ENCODE measurements at regions not wholly inside any gene's neighbourhood (a gene's known extent, or its start where the extent isn't known, plus 50 kb on each side); places are given as distances from the start of the nearest gene placed in this dataset.

DNA sequence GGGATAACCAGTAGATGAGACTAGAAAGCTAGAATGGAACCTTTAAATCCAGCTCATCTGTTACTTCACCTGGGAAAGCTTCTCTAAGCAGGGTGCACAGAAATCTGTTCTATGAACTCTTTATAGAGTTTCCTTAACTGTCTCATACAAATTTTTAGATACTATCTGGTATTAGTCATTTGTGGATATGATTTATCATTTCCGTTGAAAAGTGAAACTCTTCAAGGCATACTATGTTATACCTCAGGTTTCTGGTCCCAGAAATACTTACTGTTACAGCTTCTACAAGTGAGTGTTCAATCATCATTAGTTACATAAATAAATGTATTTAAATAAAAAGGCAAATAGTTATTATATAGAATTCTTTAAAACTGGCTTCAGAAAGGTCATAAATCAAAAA lies 298.3 kb upstream of the AGA start:
- Histone ChIP-seq H3K36me3 (ENCODE audit: control insufficient read depth, insufficient read depth, low read length) (no peaks in the 10 kb centered on the region), H3K4me3 (replicated peaks; ENCODE audit: low read depth, low read length) (no peak overlapping the region)
- DNase-seq (ENCODE audit: extremely low read depth, insufficient read length) = no peak

GRCh38 chr4:177759729-177760128 lies 317.5 kb upstream of the AGA start:
- TF ChIP-seq, protein P1, sequence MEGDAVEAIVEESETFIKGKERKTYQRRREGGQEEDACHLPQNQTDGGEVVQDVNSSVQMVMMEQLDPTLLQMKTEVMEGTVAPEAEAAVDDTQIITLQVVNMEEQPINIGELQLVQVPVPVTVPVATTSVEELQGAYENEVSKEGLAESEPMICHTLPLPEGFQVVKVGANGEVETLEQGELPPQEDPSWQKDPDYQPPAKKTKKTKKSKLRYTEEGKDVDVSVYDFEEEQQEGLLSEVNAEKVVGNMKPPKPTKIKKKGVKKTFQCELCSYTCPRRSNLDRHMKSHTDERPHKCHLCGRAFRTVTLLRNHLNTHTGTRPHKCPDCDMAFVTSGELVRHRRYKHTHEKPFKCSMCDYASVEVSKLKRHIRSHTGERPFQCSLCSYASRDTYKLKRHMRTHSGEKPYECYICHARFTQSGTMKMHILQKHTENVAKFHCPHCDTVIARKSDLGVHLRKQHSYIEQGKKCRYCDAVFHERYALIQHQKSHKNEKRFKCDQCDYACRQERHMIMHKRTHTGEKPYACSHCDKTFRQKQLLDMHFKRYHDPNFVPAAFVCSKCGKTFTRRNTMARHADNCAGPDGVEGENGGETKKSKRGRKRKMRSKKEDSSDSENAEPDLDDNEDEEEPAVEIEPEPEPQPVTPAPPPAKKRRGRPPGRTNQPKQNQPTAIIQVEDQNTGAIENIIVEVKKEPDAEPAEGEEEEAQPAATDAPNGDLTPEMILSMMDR (IDR thresholded peaks at IDR 0.05; ENCODE audit: insufficient read depth, low read length, poor library complexity, severe bottlenecking) = no peak
- no peak for DNase-seq (ENCODE audit: extremely low read depth, insufficient read length)
- H3K27me3 ChIP-seq (replicated peaks; ENCODE audit: control insufficient read depth, insufficient read depth, low read length) = no peaks in the 10 kb centered on the region

More for the DNA sequence above, 298.3 kb upstream of the AGA start:
- H3K27me3 ChIP-seq (replicated peaks; ENCODE audit: control insufficient read depth, insufficient read depth, low read length) = no peaks in the 10 kb centered on the region
- TF ChIP-seq, protein P1 (IDR thresholded peaks at IDR 0.05; ENCODE audit: insufficient read depth, low read length, poor library complexity, severe bottlenecking) = no peak

DNA sequence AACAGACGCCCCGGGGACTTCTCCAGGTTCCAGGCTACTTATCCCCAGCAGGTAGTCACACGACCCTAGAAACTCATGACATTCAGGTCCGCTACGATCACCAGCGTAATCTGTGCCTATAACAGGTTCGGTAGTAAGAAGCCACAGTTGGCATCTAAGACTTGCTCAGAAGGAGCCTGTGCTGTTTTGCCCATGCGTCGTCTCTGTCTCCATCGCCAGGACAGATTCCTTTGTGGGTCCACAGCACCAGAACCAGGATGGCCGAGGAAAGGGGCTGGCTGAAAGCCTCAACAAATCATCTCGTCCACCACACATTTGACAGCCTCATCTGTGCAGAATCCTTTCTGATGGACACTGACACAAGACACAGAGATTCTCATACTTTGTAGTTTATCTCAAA lies 319.5 kb upstream of the AGA start:
- no peak for DNase-seq (ENCODE audit: extremely low read depth, insufficient read length)
- H3K36me3 ChIP-seq (ENCODE audit: control insufficient read depth, insufficient read depth, low read length) = no peaks in the 10 kb centered on the region
- no peaks in the 10 kb centered on the region for H3K27me3 ChIP-seq (replicated peaks; ENCODE audit: control insufficient read depth, insufficient read depth, low read length)
- no peak overlapping the region for H3K4me3 ChIP-seq (replicated peaks; ENCODE audit: low read depth, low read length)
- TF ChIP-seq, protein P1 (IDR thresholded peaks at IDR 0.05; ENCODE audit: insufficient read depth, low read length, poor library complexity, severe bottlenecking) = no peak

More at GRCh38 chr4:177759729-177760128, 317.5 kb upstream of the AGA start:
- Histone ChIP-seq H3K36me3 (ENCODE audit: control insufficient read depth, insufficient read depth, low read length) (no peaks in the 10 kb centered on the region), H3K4me3 (replicated peaks; ENCODE audit: low read depth, low read length) (no peak overlapping the region)

DNA sequence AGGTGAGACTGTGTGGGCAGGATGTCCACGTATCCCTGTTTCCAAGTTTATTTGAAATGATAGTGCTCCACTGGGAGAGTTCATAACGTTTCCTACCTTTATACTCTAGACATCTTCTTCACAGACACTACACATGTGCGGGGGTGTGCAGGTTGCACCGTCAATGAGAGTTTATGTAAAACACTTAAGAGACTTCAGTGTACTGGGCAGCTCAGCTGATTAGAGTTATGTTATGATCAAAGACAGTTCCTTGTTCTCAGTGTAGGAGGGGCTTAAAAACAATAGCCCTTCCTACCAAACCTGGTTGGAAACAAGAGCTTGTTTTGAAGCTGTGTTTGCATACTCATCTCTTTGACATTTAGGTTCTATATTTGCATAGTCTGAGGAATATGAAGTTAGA lies 326.9 kb upstream of the AGA start:
- Histone ChIP-seq H3K4me3 (replicated peaks; ENCODE audit: low read depth, low read length) (no peak overlapping the region), H3K36me3 (ENCODE audit: control insufficient read depth, insufficient read depth, low read length) (no peaks in the 10 kb centered on the region), H3K27me3 (replicated peaks; ENCODE audit: control insufficient read depth, insufficient read depth, low read length) (no peaks in the 10 kb centered on the region)
- TF ChIP-seq, protein P1 (IDR thresholded peaks at IDR 0.05; ENCODE audit: insufficient read depth, low read length, poor library complexity, severe bottlenecking) = no peak
- DNase-seq (ENCODE audit: extremely low read depth, insufficient read length) = no peak

DNA sequence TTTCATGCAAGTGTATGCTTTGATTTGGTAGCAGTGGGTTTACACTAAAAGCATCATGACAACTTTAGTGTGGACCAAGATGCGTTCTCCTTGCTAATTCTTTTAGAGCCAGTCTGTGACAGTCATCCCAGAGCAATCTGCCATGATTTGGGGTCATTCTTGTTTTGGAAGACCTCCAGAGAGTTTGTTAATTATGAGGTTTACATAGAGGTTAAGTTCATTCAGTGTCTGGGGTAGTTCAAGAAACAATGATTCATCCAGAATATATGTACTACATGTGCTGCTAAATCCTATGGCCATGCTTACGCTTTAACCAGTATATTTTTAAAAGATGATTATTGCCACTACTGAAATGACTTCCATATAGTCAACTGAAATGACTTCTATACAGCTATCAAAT lies 328.5 kb upstream of the AGA start:
- no peaks in the 10 kb centered on the region for H3K36me3 ChIP-seq (ENCODE audit: control insufficient read depth, insufficient read depth, low read length)
- no peak overlapping the region for H3K4me3 ChIP-seq (replicated peaks; ENCODE audit: low read depth, low read length)
- no peak for DNase-seq (ENCODE audit: extremely low read depth, insufficient read length)
- TF ChIP-seq, protein P1 (IDR thresholded peaks at IDR 0.05; ENCODE audit: insufficient read depth, low read length, poor library complexity, severe bottlenecking) = no peak
- no peaks in the 10 kb centered on the region for H3K27me3 ChIP-seq (replicated peaks; ENCODE audit: control insufficient read depth, insufficient read depth, low read length)

DNA sequence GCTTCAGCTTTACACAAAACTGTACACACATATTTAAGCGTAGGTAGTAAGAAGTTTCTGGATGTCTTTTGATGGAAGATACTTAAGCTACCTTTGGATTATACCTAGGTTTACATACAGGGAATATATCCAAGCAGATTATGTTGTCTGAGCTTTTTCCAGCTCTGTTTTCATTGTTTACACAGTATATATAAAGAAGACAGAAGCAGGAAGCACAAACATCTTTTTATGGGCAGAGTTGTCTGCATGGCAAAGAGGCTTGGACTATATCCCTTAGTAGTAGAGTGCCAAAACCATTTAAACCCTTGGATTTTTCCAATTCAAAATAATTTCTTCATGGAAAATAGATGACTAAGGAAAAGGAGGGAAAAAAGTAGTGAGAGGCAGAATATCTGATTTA lies 329.4 kb upstream of the AGA start:
- no peak for DNase-seq (ENCODE audit: extremely low read depth, insufficient read length)
- H3K36me3 ChIP-seq (ENCODE audit: control insufficient read depth, insufficient read depth, low read length) = no peaks in the 10 kb centered on the region
- no peak overlapping the region for H3K4me3 ChIP-seq (replicated peaks; ENCODE audit: low read depth, low read length)
- TF ChIP-seq, protein P1 (IDR thresholded peaks at IDR 0.05; ENCODE audit: insufficient read depth, low read length, poor library complexity, severe bottlenecking) = no peak
- H3K27me3 ChIP-seq (replicated peaks; ENCODE audit: control insufficient read depth, insufficient read depth, low read length) = no peaks in the 10 kb centered on the region
